ENCODE measurements at regions not wholly inside any gene's neighbourhood (a gene's known extent, or its start where the extent isn't known, plus 50 kb on each side); places are given as distances from the start of the nearest gene placed in this dataset.

DNA sequence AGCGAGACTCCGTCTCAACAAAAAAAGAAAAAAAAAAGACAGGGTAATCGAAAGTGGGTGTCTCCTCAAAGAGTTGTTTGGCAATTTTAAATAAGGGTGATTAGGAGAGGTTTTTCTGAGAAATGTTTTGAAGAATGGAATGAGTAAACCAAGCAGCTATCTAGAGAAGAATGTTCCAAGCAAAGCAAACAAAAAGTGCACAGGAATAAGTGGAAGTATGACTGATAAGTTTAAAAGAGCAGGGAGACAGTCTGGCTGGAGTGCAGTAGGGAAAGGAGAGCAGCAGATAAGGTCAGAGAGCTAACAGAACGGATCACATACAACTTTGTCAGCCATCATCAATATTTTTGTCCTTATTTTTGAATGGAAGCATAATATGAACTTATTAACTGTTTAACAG is 853.5 kb downstream of the TUSC7 start:
- TF ChIP-seq CTCF (conservative IDR thresholded peaks at IDR 0.05; ENCODE audit: low read depth, low read length) (no peak), EZH2 (IDR thresholded peaks at IDR 0.05; ENCODE audit: low read length, unreplicated experiment) (no peak)

All from PC-3 (cell line).